Stimulated activated CD8-positive, alpha-beta memory T cell treated with anti-CD3 and anti-CD28 coated beads, Interleukin-7, amount 100 ng/mL, for 48 hours (primary cell): ENCODE measurements at regions not wholly inside any gene's neighbourhood (a gene's known extent, or its start where the extent isn't known, plus 50 kb on each side); places are given as distances from the start of the nearest gene placed in this dataset.

ENCODE experiments used
- DNase-seq, 2 donors: peaks; one replicate each; pipeline ENCODE4 v3.0.0-alpha.2; 2020; ENCODE audit warnings: low read depth in 1 of 2; ENCODE audit errors: extremely low read depth in 1 of 2

DNA sequence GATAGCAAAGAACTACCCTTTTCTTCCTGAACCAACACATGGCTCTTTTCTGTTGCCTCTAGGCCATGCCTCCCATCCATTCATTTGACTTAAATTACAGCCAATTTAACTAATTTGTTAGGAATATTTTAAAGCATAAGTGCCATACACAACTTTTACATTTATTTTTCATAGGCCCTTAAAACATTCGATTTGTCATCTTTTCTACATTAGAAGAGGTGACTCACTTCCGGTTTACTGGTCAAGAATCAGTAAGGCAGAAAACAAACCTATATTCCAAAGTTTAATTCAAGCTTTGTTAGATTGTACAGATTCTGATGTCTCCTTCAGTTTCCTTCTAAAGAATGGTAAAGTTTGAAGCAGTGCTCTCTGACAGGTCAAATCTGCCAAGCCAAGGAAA, 344.3 kb downstream of the SAMD5 start:
- DNase-seq, result no peak

- DNase-seq, result no peak
Observed at GRCh38 chr6:147853574-147853973, 345.1 kb downstream of the SAMD5 start.

GRCh38 chr6:147855803-147856482, 347.5 kb downstream of the SAMD5 start:
- DNase-seq, result no peak

- DNase-seq, result no peak
Observed at GRCh38 chr6:147856687-147857086, 348.2 kb downstream of the SAMD5 start.

DNA sequence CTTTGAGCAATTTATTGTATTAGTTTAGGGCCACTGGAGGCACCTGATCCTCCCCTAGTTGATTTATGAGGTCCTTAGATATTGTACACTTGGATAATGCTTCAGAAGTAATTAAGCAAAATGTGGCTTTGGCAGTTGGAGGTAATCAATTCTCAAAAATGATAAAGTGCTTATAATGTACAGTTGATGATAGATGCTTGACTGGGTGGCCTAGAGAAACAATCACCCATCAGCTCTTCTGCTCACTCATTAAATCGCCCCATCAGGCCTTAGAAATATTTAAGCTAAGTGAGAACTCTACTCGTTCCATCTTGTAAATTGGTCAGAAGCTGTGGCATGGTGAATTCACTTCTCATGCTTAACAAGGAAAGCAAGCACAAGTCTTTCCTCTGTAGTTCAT, 349.9 kb downstream of the SAMD5 start:
- DNase-seq, result no peak

GRCh38 chr6:147859071-147859470, 350.6 kb downstream of the SAMD5 start:
- DNase-seq, result no peak

- no peak for DNase-seq
Observed at GRCh38 chr6:147861696-147862095, 353.2 kb downstream of the SAMD5 start.

- DNase-seq, result no peak
Observed at GRCh38 chr6:147867433-147868226, 359.1 kb downstream of the SAMD5 start.

DNA sequence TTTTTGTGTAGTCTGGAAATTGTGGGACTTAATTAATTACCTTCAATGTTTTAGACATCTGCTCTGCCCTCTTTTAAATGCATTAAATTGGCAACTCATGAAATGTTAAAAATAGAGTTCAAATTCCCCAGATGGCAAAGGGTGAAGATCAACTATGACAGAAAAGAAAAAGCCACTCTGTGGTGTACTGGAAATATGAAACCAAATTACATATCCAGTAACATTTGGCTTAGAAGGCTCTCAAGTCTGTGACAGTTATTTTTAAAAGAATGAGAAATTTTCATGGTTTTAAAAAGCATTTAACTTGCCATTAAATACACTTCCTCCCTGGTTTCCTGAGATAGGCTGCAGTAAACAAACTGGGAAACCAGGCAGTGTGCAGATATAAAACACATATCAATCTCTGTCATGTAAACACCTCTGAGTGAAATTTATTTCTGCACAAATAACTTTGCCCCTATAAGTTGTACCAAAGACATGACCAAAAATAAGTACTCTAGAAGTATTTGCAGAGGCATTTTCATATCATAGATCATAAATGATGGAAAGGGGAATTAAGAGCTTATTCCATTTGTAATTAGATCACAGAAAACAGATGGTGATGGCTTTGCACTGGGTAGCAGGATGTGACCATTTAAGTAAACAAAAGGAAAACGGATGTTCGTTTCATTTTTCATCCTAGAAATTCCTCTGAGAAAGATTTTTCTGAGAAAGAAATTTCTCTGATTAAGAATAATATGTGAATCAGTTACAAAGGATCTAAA, 360.1 kb downstream of the SAMD5 start:
- DNase-seq, result no peak

DNA sequence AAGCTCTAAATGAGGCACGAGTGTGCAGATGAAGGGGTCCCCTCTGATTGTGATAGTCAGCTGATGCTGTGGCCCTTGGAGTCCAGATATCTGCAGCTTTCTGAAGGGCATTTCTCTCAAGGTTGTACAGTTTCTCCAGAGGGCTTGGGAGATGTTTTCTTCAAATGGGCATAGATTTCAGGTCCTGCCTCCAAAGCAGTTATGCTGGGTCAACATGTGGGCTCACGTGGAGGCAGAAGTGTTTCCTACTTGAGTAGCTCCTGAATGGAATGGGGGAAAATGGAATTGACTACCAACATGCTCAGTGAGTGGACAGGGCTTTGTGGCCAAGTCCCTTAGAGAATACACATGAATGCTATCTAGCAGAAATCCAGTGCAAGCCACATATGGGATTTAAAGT, 360.7 kb downstream of the SAMD5 start:
- DNase-seq, result no peak

GRCh38 chr6:147869869-147870268, 361.4 kb downstream of the SAMD5 start:
- DNase-seq, result no peak

DNA sequence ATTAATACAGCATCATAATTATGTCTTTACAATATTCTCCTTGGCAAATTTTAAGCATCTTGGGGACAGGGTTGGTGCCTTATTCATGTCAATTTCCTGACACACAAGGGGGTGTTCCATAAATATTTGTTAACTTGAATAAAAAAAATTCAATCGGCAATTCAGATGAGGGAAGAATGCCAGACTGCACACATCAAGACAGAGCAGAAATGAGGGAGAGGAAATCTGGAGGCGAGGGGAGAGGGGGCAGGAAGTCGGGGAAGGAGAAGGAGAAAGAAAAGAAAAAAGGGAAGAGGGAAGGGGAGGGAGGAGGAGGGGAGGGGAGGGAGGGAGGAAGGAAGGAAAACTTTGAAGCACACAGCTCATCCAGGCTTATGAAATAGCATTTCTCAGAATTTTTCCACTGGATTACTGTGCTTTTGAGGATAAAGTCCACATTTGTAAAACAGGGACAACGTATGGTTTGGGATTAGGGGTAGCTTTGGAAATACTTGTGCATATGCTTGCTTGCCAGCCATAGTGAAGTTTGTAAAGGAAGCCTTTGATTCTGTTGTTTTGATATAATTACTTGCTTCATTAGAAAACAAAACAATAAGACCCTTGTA, 362.1 kb downstream of the SAMD5 start:
- no peak for DNase-seq

GRCh38 chr6:147872002-147872401, 363.5 kb downstream of the SAMD5 start:
- DNase-seq, result no peak

DNA sequence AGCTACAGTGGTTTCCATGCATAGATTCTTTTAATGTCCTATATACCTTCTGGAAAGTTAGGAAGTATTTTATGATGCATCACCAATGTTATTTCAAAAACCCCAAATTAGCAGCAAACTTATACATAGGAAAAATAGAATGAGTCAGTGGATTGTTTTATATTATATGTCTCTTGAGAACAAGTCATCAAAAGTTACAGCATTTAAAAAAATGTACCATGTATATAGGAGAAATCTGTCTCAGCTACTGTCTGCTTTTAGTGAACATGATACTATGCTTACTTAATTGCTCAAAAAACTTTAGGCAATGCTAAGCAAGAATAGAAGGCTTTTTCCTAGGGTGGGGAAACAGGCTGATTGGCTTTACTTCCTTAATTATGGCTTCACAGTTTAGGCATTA, 365.3 kb downstream of the SAMD5 start:
- no peak for DNase-seq

- no peak for DNase-seq
Observed at GRCh38 chr6:147874322-147874721, 365.8 kb downstream of the SAMD5 start.

DNA sequence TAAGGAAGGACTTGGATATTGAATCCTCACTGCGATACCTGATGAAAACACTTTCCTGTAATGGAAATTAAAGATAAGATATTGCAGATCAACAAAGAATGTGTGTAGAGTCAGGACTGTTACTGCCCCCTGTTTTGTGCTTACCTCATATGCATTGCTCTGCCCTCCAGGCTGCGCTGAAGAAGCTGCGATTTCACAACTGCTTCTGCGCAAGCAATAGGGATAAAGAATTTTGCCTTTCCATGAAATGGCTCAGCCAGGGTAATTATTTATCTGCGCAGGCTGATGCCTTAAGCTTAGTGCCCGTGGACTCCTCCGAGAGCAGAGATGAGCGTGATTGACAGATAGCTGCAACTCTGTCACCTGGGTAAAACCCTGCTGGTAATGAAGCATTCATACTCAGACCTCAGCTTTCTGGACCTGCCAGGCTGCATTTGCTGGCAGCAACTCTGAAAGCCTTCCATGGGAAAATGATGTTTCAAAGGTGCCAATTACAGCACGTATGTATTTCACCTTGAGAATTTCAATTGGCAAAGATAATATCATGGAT, 370.6 kb downstream of the SAMD5 start:
- DNase-seq, result no peak

DNA sequence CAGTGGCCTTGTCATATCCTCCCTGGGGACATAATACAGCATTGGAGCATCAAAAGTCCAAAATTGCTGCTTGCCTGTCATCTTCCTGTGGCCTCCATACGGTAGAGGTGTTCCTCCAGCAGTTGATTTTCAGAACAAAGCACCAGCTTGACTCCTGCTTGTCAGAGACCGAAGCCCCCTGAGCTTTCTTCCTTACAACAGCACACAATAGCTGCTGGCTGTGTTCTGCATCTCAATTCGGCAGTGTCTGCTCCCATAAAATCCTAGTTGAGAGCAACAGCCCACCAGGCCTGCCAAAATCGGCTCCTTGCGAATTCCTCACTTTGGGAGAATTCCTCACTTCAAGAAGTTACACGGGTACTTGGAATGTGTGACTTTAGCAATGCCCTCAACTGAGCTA, 372.9 kb downstream of the SAMD5 start:
- no peak for DNase-seq

- no peak for DNase-seq
Observed at GRCh38 chr6:147888374-147888773, 379.9 kb downstream of the SAMD5 start.

GRCh38 chr6:147891671-147892070, 383.2 kb downstream of the SAMD5 start:
- no peak for DNase-seq

DNA sequence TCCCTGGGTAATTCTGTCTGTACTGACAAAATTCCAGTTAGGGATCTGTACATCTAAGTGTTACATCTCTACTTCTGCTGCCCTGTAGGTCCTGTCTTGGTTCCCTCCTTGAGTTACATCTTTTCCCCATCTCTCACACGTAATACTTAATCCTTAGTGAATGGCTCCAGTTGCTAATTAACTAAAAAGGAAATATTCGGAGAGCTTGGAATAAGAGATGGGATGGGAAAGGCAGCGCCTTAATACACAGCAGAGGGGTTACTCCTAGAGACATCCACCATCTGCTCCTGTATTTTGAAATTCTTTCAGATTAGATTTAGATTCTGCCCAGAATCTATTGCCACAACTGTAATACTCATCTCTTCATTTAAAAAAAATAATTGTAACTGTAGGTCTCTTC, 384.0 kb downstream of the SAMD5 start:
- no peak for DNase-seq

GRCh38 chr6:147895272-147895671, 386.8 kb downstream of the SAMD5 start:
- no peak for DNase-seq
